GM10266 (cell line): ENCODE measurements at regions not wholly inside any gene's neighbourhood (a gene's known extent, or its start where the extent isn't known, plus 50 kb on each side); places are given as distances from the start of the nearest gene placed in this dataset.
A peak's percentile ranks its signal among the peaks of the same experiment; 100 is the strongest.

Source experiments
- DNase-seq: peaks from one replicate; pipeline ENCODE4 v3.0.0; 2012; ENCODE audit errors: extremely low spot score
- TF ChIP-seq, protein P1 (sequence below): IDR thresholded peaks from 2 replicates; pipeline ENCODE4 v1.5.1; 2012; ENCODE audit warnings: mild to moderate bottlenecking, low read depth; ENCODE audit not compliant: control insufficient read depth, insufficient read depth; ENCODE audit errors: missing control alignments

DNA sequence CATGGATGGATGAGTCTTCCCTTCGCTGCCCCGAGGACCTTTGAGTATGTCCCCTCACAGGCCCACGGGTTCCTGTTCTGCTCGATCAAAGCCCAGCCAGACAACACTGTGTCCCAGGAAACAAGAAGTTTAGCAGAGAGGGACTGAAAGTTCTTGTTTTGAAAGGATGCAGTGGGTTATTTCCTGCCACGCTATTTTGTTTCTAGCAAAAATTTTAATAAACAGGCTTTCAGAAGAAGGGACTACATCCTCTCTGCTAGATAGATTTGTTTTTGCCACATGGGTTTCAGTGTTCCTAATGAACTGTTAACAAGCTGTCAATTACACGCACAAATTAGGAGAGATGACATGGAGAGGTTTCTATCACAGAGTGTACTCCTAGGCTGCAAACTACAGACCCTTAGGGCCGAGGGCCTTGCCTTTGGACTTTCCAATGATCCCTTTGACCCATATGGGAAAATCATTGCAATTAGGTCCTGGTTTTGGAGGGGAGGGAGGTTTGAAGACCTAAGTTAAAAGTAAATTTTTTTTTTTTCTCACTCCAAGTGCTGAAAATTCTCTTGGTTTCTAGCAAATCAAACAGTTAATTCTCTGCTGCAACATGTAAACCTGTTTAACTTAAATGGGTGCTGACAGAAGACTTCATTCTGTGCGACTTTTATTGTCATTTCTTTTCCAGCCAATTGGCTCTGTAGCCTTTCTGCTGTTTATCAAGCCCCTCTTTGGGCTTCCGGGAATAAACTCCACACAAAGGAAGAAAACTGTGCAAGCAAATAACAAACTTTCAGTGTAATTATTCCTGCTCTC is 81.4 kb downstream of the RCN1 start:
- TF ChIP-seq, protein P1, sequence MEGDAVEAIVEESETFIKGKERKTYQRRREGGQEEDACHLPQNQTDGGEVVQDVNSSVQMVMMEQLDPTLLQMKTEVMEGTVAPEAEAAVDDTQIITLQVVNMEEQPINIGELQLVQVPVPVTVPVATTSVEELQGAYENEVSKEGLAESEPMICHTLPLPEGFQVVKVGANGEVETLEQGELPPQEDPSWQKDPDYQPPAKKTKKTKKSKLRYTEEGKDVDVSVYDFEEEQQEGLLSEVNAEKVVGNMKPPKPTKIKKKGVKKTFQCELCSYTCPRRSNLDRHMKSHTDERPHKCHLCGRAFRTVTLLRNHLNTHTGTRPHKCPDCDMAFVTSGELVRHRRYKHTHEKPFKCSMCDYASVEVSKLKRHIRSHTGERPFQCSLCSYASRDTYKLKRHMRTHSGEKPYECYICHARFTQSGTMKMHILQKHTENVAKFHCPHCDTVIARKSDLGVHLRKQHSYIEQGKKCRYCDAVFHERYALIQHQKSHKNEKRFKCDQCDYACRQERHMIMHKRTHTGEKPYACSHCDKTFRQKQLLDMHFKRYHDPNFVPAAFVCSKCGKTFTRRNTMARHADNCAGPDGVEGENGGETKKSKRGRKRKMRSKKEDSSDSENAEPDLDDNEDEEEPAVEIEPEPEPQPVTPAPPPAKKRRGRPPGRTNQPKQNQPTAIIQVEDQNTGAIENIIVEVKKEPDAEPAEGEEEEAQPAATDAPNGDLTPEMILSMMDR = no peak
- no peak for DNase-seq

DNA sequence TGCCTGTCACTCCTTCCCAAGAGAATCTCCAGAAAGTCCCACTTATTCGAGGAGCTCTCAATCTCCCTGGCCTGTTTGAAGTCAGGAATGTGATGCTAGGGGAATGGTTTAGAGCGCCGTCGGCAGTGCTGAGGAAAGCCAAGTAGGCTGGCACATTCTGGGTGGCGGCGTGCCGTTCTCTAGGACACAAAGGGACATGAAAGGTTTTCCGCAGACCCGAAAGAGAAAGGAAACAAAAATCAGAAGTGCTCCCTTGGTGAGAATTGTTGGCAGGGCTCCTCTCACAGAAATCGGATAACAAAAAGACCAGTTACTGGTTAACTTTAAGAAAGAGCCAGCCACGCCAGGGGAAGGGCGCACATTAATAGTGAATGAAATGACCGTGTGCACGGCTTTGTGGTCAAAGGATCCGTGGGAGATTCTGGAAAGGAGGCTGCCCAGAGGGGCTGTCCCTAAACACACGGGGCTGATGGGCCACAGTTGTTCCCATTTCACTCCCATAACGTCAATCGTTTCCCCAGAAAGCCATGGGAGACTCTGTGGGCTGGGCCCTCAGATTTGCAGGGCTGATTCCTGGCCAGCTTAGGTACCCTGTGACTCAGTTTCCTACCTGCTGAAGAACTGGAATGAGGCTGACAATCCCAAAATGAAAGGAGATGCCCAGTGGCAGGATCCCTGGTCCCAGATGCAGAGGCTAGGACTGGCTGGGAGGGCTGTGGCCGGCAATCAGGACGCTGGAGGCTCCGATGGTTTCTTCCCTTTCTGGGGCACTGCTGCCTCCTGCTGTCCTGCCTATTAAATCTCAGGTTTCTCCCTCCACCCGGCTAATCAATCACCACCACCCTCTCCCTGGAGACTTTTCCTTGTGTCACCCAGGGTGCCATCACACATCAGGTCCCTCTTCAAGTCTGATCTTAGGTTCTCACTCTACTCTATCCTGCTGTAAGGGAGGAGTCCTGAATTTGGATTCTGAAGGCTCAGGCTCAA is 82.3 kb downstream of the RCN1 start:
- TF ChIP-seq, protein P1 = peak; percentile 73
- DNase-seq = peak; percentile 48

DNA sequence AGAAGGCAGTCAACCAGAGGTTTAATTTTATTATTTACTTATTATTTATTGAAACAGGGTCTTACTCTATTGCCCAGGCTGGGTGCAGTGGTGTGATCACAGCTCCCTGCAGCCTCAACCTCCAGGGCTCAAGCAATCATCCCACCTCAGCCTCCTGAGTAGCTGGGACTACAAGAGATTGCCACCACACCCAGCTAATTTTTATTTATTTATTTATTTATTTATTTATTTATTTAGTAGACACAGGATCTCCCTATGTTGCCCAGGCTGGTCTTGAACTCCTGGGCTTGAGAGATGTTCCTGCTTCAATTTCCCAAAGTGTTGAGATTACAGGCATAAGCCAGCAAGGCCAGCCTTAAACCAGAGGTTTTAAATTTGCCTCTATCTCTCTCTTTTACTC is 83.1 kb downstream of the RCN1 start:
- TF ChIP-seq, protein P1 = no peak
- no peak for DNase-seq

DNA sequence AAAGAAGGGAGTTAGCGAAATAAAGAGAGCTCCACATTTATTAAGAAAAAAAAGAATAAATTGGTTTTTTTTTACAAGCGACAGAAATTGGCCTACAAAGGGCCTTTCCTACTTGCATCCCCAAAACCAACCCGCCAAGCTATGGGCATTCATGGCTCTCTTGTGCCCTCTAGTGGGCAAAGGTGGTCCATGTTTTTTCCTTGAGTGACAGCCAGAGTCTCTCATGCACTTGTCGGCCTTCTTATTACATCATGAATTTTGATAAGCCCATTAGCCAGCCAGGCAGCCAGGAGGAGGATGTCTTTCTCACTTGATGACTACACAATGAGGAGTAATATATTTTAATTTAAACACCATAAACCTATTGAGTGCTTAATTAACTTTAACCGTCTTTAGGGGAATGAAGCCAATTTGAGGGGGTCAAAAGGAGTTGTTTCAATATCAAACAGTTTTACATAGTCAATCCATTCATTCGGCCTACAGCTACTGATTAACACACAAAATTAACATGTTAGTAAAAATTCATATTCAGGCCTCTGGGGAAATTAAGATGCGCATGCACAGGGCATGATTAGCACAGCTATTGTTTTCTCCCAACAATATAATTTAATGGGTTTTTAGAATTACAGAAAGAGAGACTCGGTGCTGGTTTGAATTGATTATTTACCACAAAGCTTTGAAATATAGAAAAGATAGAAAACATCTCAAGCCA is 85.5 kb downstream of the RCN1 start:
- TF ChIP-seq, protein P1 = peak; percentile 92
- peak; percentile 62 for DNase-seq

DNA sequence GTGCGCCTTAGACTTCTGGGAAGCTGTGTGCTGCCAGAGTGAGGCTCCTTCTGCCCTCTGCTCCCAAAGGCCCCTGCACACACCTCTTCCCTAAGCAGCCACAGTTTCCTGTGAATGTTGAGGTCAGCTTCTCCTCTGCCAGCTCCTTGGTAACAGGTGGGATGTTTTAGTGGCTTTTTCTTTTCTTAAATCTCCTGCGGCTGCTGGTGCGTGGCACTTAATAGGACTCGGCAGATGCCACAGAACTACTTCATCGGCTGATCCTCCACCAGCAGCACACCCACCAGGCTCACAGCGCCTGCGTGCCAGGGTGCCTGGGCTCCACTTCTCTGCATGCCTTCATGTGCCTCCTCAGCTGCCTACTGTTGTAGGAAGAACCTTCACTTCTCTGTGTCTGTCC is 87.8 kb downstream of the RCN1 start:
- no peak for DNase-seq
- TF ChIP-seq, protein P1 = no peak

DNA sequence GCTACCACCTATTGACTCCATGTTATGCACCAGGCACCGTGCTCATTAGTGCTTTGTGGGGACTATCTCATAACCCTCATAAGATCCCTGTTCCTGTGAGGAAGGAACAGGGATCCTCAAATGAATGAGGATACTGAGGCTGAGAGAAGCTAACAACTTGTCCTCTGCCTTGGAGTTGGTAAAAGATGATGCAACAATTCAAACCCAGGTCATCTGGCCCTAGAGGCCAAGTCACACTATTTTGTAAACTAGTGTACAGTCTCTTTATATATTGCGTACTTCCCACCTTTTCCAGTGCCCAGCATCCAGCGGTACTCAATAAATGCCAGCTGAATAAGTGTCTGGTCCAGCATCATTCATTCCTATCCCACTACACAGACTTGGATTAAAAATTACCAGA is 92.6 kb downstream of the RCN1 start:
- TF ChIP-seq, protein P1 = no peak

More for the DNA sequence above, 92.6 kb downstream of the RCN1 start:
- no peak for DNase-seq
